Spinal cord (tissue), 9 donors: ENCODE measurements at regions not wholly inside any gene's neighbourhood (a gene's known extent, or its start where the extent isn't known, plus 50 kb on each side); places are given as distances from the start of the nearest gene placed in this dataset.
A peak's percentile ranks its signal among the peaks of the same experiment; 100 is the strongest.

Source experiments
- DNase-seq, 6 donors: peaks; one replicate each; pipeline versions ENCODE4 v3.0.0 to v3.0.0-alpha.2; 2013 to 2015; ENCODE audit warnings: low spot score in 6 of 6, low read depth in 4 of 6
- H3K27ac ChIP-seq: one replicate; pipeline ENCODE4 v1.5.1; 2013; ENCODE audit warnings: low read depth, low read length, control low read depth
- H3K27me3 ChIP-seq: one replicate; pipeline ENCODE4 v1.6.1; 2013; ENCODE audit warnings: low read length; ENCODE audit not compliant: control insufficient read depth, insufficient read depth
- H3K36me3 ChIP-seq: one replicate; pipeline ENCODE4 v1.6.1; 2013; ENCODE audit warnings: low read length; ENCODE audit not compliant: control insufficient read depth, insufficient read depth
- H3K4me1 ChIP-seq: one replicate; pipeline ENCODE4 v1.6.1; 2013; ENCODE audit warnings: low read length; ENCODE audit not compliant: control insufficient read depth, insufficient read depth
- H3K4me3 ChIP-seq: one replicate; pipeline ENCODE4 v1.5.1; 2013; ENCODE audit warnings: low read depth, low read length, control low read depth
- H3K9me3 ChIP-seq: one replicate; pipeline ENCODE4 v1.6.1; 2013; ENCODE audit warnings: low read length; ENCODE audit not compliant: control insufficient read depth, insufficient read depth
- WGBS: methylation state at CpG from one replicate; pipeline ENCODE4 v1.1.5; 2013; ENCODE audit warnings: missing lambda C conversion rate; ENCODE audit not compliant: insufficient coverage; 5-methylcytosine and 5-hydroxymethylcytosine counted together
- donor health status: healthy.

DNA sequence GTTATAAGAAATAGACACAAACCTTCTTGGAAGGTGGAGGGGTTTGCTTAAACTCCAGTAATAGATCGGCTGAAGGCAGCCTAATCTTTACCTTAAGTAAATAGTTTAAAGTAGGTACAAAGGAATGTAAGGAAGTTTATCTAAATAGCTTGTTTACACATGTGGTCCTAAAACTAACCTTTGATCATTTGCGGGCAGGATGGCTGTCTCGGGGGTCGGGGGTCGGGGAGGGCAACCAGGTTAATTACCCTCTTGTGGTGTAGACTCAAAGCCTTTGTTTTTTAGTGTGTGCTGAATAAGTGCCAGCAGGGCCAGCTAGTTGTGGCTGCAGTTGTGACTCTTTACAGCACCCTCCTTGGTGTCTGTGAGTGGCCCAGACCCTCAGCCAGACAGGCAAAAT lies 256.9 kb upstream of the SESN3 start:
- Histone ChIP-seq H3K4me1 (no peaks in the 10 kb centered on the region), H3K27ac (no peak overlapping the region), H3K27me3 (no peaks in the 10 kb centered on the region), H3K4me3 (no peak overlapping the region), H3K36me3 (no peaks in the 10 kb centered on the region), H3K9me3 (peaks cover 2% of the 10 kb centered on the region)
- WGBS: 22% methylated on average over 4 of the region's 5 CpGs
- no peak for DNase-seq

DNA sequence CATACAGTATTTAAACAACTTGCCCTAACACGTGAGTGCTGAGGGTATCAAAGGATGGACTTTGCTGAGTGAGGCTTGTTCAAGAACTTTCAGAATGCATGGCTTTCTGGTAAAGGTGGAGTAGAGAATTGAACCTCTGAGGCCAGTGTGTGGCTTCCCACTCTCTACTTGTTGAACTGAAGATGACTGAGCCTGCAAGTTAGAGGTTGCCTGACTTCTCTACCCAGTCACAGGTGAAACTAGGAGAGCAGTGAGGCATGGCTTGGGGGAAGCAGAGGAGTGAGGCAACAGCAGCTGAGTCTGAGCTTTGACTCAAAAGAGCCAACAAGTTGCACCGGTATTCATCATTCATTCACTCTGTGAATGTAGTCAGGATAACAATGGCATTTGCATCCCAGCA lies 256.4 kb upstream of the SESN3 start:
- Histone ChIP-seq H3K9me3 (peaks cover 2% of the 10 kb centered on the region), H3K4me3 (no peak overlapping the region), H3K36me3 (no peaks in the 10 kb centered on the region), H3K4me1 (no peaks in the 10 kb centered on the region), H3K27ac (no peak overlapping the region), H3K27me3 (no peaks in the 10 kb centered on the region)
- no peak for DNase-seq
- WGBS: no CpG with 5 or more reads among the region's 2 CpGs

DNA sequence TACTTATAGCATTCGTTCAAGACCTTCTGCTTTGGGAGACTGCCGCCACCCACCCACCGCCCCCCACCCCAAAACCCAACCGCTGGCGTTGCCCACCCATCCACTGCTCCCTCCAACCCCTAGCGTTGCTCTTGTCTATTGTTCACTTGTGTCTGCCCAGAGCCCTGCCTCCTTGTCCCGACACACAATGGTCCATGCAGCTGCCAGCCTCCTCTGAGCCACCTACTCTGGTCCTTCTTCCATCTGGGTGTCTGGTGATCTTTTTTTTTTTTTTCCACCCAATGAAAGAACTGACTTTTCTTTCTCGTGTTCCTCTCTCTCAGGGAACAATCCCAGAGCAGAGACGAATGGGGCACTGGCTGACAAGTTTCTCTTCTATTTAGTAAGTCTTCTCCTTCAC lies 256.0 kb upstream of the SESN3 start:
- no peaks in the 10 kb centered on the region for H3K4me1 ChIP-seq
- WGBS: 88% methylated on average over 1 of the region's 9 CpGs
- no peaks in the 10 kb centered on the region for H3K27me3 ChIP-seq
- H3K9me3 ChIP-seq: peaks cover 2% of the 10 kb centered on the region
- no peak overlapping the region for H3K27ac ChIP-seq
- H3K4me3 ChIP-seq: no peak overlapping the region
- H3K36me3 ChIP-seq: no peaks in the 10 kb centered on the region
- DNase-seq: no peak

DNA sequence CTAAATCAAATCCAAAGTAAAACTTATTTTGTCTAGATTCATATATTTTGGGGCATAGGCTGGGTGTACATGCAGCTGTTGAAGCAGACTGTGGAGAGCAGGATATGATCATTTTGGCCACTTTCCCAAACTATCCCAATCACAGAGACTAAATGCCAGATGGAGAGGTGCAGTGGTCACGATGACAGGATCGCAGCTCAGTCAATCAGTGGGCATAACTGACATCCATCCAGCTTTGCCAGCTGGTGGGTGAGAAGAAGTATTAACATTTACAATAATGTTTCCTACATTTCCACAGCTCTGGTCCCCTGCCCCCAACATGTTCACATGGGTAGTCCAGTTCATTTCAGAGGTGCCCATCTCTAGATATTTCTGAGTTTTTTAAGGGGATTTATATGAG lies 255.5 kb upstream of the SESN3 start:
- Histone ChIP-seq H3K4me1 (no peaks in the 10 kb centered on the region), H3K27ac (no peak overlapping the region), H3K4me3 (no peak overlapping the region), H3K36me3 (no peaks in the 10 kb centered on the region), H3K27me3 (no peaks in the 10 kb centered on the region), H3K9me3 (peaks cover 2% of the 10 kb centered on the region)
- no CpG with 5 or more reads among the region's 2 CpGs for WGBS
- DNase-seq: peak in 1 of 6 donors; percentile 33

DNA sequence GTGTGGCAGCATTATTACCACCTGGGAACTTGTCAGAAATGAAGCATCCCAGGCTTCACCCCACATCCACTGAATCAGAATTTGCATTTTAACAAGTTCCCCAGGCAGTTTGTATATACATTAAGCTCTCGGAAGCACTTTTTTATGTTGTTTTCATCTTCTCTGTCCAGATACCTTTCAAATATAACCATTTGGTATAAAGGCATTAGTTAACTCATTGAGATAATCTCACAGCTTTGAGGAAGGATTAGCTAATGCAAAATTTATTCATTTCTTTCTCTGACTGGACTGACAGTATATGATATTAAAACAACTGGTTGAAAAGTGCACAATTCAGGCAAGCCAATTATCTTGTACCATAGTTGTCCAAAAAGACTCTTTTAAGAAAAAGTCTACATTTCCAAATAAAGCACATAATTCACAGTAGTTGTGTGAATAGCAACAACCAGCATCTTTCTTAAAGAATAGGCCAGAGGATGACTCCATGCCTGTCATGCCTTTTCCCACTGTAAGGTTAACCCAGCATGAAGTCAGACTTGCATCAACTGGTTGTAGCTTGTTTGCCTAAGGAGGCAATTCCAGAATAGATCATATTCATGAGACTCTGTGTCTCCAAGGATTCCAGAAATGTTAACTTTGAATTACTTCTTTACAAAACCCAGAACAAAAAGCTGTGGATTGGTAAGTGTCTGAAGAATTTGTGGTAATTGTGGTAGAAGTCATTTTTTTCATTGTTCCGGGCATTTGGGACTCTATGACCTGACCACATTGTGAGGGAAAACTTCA lies 254.3 kb upstream of the SESN3 start:
- Histone ChIP-seq H3K4me3 (no peak overlapping the region), H3K36me3 (no peaks in the 10 kb centered on the region), H3K27me3 (no peaks in the 10 kb centered on the region), H3K9me3 (no peaks in the 10 kb centered on the region), H3K4me1 (no peaks in the 10 kb centered on the region), H3K27ac (no peak overlapping the region)
- WGBS: 20% methylated on average over 1 of the region's 2 CpGs
- DNase-seq: no peak

DNA sequence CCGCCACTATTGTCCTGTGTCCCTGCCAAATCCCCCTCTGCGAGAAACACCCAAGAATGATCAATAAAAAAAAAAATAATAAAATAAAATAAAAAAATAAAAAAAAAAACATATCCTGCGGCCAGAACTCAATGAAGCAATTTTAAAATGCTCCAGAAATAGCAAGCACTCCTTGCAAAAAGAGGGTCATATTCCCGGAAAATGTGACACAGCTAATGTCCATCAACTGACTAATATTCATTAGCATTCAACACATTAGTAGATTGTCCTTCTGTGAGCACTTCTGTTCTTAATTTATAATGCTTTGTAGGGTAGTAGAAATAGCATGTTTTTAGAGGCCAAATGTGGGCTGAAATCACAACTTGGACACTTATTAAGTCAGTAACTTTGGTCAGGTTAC lies 252.3 kb upstream of the SESN3 start:
- Histone ChIP-seq H3K9me3 (no peaks in the 10 kb centered on the region), H3K36me3 (no peaks in the 10 kb centered on the region), H3K4me1 (no peaks in the 10 kb centered on the region), H3K4me3 (no peak overlapping the region), H3K27me3 (no peaks in the 10 kb centered on the region), H3K27ac (no peak overlapping the region)
- DNase-seq: no peak
- no CpG with 5 or more reads among the region's 4 CpGs for whole genome bisulfite sequencing

DNA sequence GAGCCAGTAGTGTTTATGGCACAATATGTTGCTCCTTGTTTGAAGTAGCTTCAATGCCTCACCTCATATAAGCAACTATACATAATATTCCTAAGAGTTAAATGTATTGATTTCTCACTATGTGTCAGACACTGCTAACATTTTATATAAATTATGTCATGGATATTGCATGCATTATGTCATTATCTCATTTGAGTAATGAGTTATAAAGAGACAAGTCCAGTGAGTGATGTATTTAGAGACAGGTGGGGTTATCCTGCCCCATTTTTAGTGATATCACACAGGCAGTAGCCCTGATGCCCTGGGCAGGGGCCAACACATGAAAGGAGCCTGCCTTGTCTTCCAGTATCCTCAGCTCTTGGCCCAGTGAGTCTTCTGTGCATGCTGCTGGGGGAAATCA lies 247.0 kb upstream of the SESN3 start:
- Histone ChIP-seq H3K4me1 (no peaks in the 10 kb centered on the region), H3K4me3 (no peak overlapping the region), H3K27ac (no peak overlapping the region), H3K36me3 (no peaks in the 10 kb centered on the region), H3K9me3 (peaks cover 2% of the 10 kb centered on the region), H3K27me3 (no peaks in the 10 kb centered on the region)
- no peak for DNase-seq

DNA sequence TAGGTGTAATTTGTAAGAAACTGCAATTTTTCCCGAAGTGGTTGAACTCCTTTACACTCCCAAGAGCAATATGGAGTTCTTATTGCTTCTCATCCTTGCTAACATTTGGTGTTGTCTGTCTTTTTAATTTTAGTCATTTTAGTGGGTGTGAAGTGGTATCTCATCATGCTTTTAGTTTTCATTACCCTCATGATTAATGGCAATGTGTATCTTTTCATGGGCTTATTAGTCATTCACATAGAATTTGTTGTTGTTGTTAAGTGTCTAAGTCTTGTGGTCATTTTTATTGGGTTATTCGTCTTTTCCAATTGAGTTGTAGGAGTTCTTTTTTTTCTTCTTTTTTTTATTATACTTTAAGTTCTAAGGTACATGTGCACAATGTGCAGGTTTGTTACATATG lies 238.3 kb upstream of the SESN3 start:
- Histone ChIP-seq H3K27ac (no peak overlapping the region), H3K4me3 (no peak overlapping the region), H3K4me1 (no peaks in the 10 kb centered on the region), H3K9me3 (no peaks in the 10 kb centered on the region), H3K27me3 (no peaks in the 10 kb centered on the region), H3K36me3 (no peaks in the 10 kb centered on the region)
- no peak for DNase-seq
- no CpG with 5 or more reads among the region's 2 CpGs for WGBS

DNA sequence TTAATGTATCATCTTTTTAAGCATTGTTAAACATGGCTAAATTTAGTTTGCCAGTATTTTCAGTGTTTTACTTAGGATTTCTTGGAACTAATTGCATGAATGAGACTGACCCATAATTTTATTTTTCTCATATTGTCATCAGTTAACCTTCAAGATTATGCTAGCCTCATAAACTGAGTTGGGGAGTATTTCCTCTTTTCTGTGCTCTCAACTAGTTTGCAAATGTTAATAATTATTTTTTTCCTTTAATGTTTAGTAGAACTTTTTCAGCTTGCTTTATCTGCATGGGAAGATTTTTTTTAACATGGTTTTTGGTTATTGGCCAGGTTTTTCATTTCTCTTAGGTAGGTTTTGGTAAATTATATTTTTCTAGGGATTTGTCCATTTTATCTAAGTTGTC lies 235.4 kb upstream of the SESN3 start:
- no peaks in the 10 kb centered on the region for H3K27me3 ChIP-seq
- DNase-seq: no peak
- H3K4me1 ChIP-seq: no peaks in the 10 kb centered on the region
- H3K27ac ChIP-seq: no peak overlapping the region
- H3K36me3 ChIP-seq: no peaks in the 10 kb centered on the region
- H3K4me3 ChIP-seq: no peak overlapping the region
- no peaks in the 10 kb centered on the region for H3K9me3 ChIP-seq

DNA sequence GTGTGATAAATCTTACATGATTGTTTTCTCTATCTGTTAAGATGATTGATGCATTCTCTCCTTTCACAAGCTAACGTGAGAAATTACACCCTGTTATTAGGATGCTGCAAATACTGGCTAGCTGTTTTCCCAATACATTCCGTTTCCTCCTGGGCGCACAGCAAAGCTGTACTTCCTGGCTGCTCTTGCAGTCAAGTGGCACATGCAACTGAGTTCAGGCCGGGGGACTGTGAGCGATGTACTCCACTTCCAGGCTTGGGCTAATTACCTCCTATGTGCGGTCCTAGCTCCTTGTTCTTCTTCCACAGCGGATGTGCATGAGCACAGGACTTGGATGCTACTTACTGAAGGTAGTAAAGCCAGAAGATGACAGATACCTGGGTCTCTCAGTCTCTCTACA lies 234.9 kb upstream of the SESN3 start:
- no peak for DNase-seq
- H3K4me3 ChIP-seq: no peak overlapping the region
- no peaks in the 10 kb centered on the region for H3K27me3 ChIP-seq
- H3K36me3 ChIP-seq: no peaks in the 10 kb centered on the region
- H3K4me1 ChIP-seq: no peaks in the 10 kb centered on the region
- H3K9me3 ChIP-seq: no peaks in the 10 kb centered on the region
- 71% methylated on average over 6 of the region's 7 CpGs for whole genome bisulfite sequencing
- H3K27ac ChIP-seq: no peak overlapping the region
